Upper lobe of left lung (tissue), 6 donors: ENCODE measurements at regions not wholly inside any gene's neighbourhood (a gene's known extent, or its start where the extent isn't known, plus 50 kb on each side); places are given as distances from the start of the nearest gene placed in this dataset.

Source experiments
- ATAC-seq, 2 donors: fragments of 200-7000 bp; cut with Tn5 transposase; one replicate each; pipeline ENCODE4 v1.9.1; 2022; ENCODE audit warnings: mild to moderate bottlenecking in 2 of 2, moderate library complexity in 2 of 2; ENCODE audit not compliant: low FRiP score in 2 of 2
- DNase-seq, 2 donors: peaks; one replicate each; pipeline ENCODE4 v3.0.0-alpha.2; 2019 to 2020
- H3K27ac ChIP-seq, 4 donors: fragments of 200-600 bp; sonication (generic); one replicate each; pipeline ENCODE4 v1.5.1; 2016 to 2019
- H3K27me3 ChIP-seq, 4 donors: fragments of 200-600 bp; sonication (generic); one replicate each; pipeline ENCODE4 v1.5.1; 2017 to 2019
- H3K36me3 ChIP-seq, 4 donors: fragments of 200-600 bp; sonication (generic); one replicate each; pipeline ENCODE4 v1.5.1; 2016 to 2019
- H3K4me1 ChIP-seq, 4 donors: fragments of 200-600 bp; sonication (generic); one replicate each; pipeline ENCODE4 v1.5.1; 2018 to 2019
- H3K4me3 ChIP-seq, 4 donors: fragments of 200-600 bp; sonication (generic); one replicate each; pipeline ENCODE4 v1.5.1; 2017 to 2019; ENCODE audit warnings: mild to moderate bottlenecking in 2 of 4, moderate library complexity in 1 of 4
- H3K9me3 ChIP-seq, 4 donors: fragments of 200-600 bp; sonication (generic); one replicate each; pipeline ENCODE4 v1.5.1; 2018 to 2019
- EP300 ChIP-seq, 4 donors: sonication (generic); formaldehyde crosslinking; IDR thresholded peaks; one replicate each; pipeline ENCODE4 v1.5.1; 2017; ENCODE audit warnings: antibody characterized with exemption in 4 of 4, control low read depth in 2 of 4
- POLR2A ChIP-seq, 4 donors: fragments of 450-650 bp; IDR thresholded peaks; one replicate each; pipeline ENCODE4 v1.5.1; 2016 to 2017; ENCODE audit warnings: antibody characterized with exemption in 4 of 4, mild to moderate bottlenecking in 2 of 4
- POLR2AphosphoS5 ChIP-seq, 2 donors: sonication (generic); formaldehyde crosslinking; IDR thresholded peaks; one replicate each; pipeline ENCODE4 v1.5.1; 2017; ENCODE audit warnings: antibody characterized with exemption in 2 of 2
- WGBS, 2 donors: methylation state at CpG; one replicate each; pipeline ENCODE4 v1.1.5; 2017 to 2018; 5-methylcytosine and 5-hydroxymethylcytosine counted together
- TF ChIP-seq, protein P1 (sequence below), 6 experiments: fragments of 450-650 bp in 4 of 6; fragments of 200-600 bp in 2 of 6; sonication (generic) in 2 of 6; IDR thresholded peaks; one replicate each; pipeline ENCODE4 v1.5.1; 2016 to 2019; ENCODE audit warnings: antibody characterized with exemption in 6 of 6
- donor health status: DM: no; HTN: no; CAD: no; lungs with moderate emphysema.
- donor health status: DM: no; HTN: yes; CAD: no; lungs with severe emphysema.

- Histone ChIP-seq H3K27ac (no peak overlapping the region), H3K27me3 (no peaks in the 10 kb centered on the region), H3K9me3 (no peaks in the 10 kb centered on the region), H3K4me1 (no peaks in the 10 kb centered on the region), H3K4me3 (no peak overlapping the region), H3K36me3 (no peaks in the 10 kb centered on the region)
- no peak for DNase-seq
- WGBS, 2 donors = 32 to 39% methylated on average over 2 of the region's 2 CpGs
- TF ChIP-seq POLR2AphosphoS5 (IDR thresholded peaks at IDR 0.05) (no peak), EP300 (IDR thresholded peaks at IDR 0.05) (no peak)
- TF ChIP-seq, protein P1, sequence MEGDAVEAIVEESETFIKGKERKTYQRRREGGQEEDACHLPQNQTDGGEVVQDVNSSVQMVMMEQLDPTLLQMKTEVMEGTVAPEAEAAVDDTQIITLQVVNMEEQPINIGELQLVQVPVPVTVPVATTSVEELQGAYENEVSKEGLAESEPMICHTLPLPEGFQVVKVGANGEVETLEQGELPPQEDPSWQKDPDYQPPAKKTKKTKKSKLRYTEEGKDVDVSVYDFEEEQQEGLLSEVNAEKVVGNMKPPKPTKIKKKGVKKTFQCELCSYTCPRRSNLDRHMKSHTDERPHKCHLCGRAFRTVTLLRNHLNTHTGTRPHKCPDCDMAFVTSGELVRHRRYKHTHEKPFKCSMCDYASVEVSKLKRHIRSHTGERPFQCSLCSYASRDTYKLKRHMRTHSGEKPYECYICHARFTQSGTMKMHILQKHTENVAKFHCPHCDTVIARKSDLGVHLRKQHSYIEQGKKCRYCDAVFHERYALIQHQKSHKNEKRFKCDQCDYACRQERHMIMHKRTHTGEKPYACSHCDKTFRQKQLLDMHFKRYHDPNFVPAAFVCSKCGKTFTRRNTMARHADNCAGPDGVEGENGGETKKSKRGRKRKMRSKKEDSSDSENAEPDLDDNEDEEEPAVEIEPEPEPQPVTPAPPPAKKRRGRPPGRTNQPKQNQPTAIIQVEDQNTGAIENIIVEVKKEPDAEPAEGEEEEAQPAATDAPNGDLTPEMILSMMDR (IDR thresholded peaks at IDR 0.05) = no peak
- no peak for ATAC-seq
Observed at GRCh38 chr1:188367661-188368060, 1538.9 kb downstream of the PLA2G4A start.

DNA sequence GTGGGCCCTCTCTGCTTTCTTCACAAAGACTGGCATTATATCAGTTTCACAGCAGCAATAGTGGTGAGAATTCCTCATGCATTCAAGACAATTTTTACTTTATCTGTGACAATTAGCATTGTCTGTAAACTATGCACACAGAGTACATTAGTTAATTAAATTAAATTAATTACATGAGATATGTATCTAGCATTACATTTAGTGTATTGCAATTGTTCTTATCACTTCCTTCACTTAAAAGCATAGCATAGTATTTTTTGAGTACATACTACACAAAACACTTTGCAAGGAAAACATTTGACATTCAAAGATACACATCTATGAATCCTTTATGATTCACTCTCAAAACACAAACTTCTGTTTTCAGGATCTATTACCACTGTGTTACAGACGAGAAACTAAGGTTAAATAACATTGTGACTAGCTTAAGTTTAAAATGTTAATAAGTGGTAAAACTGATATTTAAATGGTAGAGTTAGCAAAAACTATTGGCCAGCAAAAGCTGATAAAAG lies 1542.6 kb downstream of the PLA2G4A start:
- ATAC-seq (no peak), DNase-seq (no peak)
- Histone ChIP-seq H3K4me3 (no peak overlapping the region), H3K9me3 (no peaks in the 10 kb centered on the region), H3K36me3 (no peaks in the 10 kb centered on the region), H3K4me1 (no peaks in the 10 kb centered on the region), H3K27ac (no peak overlapping the region), H3K27me3 (no peaks in the 10 kb centered on the region)
- no peak for TF ChIP-seq POLR2A (IDR thresholded peaks at IDR 0.05)
- no peak for TF ChIP-seq EP300 (IDR thresholded peaks at IDR 0.05)
- TF ChIP-seq, protein P1 (IDR thresholded peaks at IDR 0.05) = no peak
- TF ChIP-seq POLR2AphosphoS5 (IDR thresholded peaks at IDR 0.05) = no peak
- 67 to 84% methylated on average over 1 of the region's 1 CpG for WGBS, 2 donors

DNA sequence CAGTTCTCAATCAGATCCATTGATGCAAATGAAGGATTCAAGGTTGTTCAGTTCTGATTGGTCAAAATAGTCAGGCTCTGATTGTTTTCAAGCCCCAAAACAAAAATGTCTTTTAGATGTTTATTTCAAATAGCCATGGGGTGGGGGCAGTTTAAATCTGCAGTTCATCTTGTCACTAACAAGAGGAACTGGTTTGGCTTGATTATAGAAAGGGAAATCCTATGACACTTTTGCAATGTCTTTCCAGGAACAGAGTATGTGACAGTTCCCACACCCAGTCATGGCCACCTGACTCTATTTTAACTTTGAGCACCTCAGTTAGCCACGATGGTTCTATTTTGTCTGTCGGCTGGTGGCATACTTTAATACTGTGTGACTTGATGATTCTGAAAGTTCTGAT lies 1544.1 kb downstream of the PLA2G4A start:
- Histone ChIP-seq H3K4me3 (no peak overlapping the region), H3K36me3 (no peaks in the 10 kb centered on the region), H3K27me3 (no peaks in the 10 kb centered on the region), H3K9me3 (no peaks in the 10 kb centered on the region), H3K4me1 (no peaks in the 10 kb centered on the region), H3K27ac (no peak overlapping the region)
- DNase-seq (no peak), ATAC-seq (no peak)
- TF ChIP-seq, protein P1 (IDR thresholded peaks at IDR 0.05) = no peak
- no peak for TF ChIP-seq EP300 (IDR thresholded peaks at IDR 0.05)
- no peak for TF ChIP-seq POLR2AphosphoS5 (IDR thresholded peaks at IDR 0.05)
- no peak for TF ChIP-seq POLR2A (IDR thresholded peaks at IDR 0.05)
- WGBS, 2 donors = 74 to 84% methylated on average over 2 of the region's 2 CpGs

DNA sequence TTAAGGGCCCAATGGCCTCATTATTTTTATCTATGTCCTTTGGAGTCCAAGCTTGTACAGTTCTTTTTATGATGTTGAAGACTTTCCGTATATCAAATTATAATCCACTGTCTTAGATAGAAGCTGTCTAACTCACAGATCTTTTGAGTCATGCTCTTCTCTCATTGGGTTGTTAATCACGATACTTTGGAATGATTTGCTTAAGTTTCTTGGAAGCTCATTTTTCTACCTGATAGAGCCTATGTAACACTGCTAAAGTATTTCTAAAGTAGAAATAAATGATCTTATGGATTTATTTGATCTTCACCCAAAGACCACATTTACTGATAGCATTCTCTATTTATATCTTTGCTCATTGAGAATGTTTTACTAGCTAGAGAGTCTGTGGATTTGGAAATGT lies 1554.1 kb downstream of the PLA2G4A start:
- WGBS, 2 donors = 89 to 96% methylated on average over 2 of the region's 2 CpGs
- no peak overlapping the region for H3K4me3 ChIP-seq

DNA sequence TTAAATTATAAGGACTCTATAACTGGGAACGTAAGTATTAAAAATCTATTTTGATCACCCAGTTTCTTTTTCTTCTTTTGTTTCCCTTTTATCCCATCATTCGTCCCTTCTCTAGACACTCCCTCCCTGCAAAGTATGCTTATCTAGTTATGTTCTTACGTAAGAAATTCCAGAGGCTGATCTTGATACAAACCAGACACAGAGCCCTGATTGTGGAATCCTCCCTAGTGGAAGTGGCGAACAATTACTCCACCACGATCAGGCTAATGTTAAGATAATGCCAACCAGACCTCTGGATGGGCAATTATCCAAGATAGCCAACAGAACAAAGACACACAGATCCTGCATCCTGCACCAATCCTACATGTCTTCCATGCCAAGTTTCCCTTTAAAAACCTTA lies 1557.4 kb downstream of the PLA2G4A start:
- Histone ChIP-seq H3K27me3 (no peaks in the 10 kb centered on the region), H3K9me3 (no peaks in the 10 kb centered on the region), H3K4me3 (no peak overlapping the region), H3K4me1 (no peaks in the 10 kb centered on the region), H3K36me3 (no peaks in the 10 kb centered on the region), H3K27ac (no peak overlapping the region)
- WGBS, 2 donors = 80% methylated on average over 5 of the region's 5 CpGs
- ATAC-seq = no peak
- TF ChIP-seq POLR2AphosphoS5 (IDR thresholded peaks at IDR 0.05) (no peak), EP300 (IDR thresholded peaks at IDR 0.05) (no peak), POLR2A (IDR thresholded peaks at IDR 0.05) (no peak)
- TF ChIP-seq, protein P1 (IDR thresholded peaks at IDR 0.05) = no peak
- DNase-seq = no peak

More for the DNA sequence above, 1554.1 kb downstream of the PLA2G4A start:
- DNase-seq (no peak), ATAC-seq (no peak)
- Histone ChIP-seq H3K27ac (no peak overlapping the region), H3K9me3 (no peaks in the 10 kb centered on the region), H3K4me1 (no peaks in the 10 kb centered on the region), H3K36me3 (no peaks in the 10 kb centered on the region), H3K27me3 (no peaks in the 10 kb centered on the region)
- TF ChIP-seq, protein P1 (IDR thresholded peaks at IDR 0.05) = no peak
- no peak for TF ChIP-seq POLR2A (IDR thresholded peaks at IDR 0.05)
- TF ChIP-seq EP300 (IDR thresholded peaks at IDR 0.05) = no peak
- no peak for TF ChIP-seq POLR2AphosphoS5 (IDR thresholded peaks at IDR 0.05)
